ENCODE measurements at regions not wholly inside any gene's neighbourhood (a gene's known extent, or its start where the extent isn't known, plus 50 kb on each side); places are given as distances from the start of the nearest gene placed in this dataset.
A peak's percentile ranks its signal among the peaks of the same experiment; 100 is the strongest.
"Not testable (repeated sequence)": the region's sequence is repeated elsewhere in the genome, so short reads cannot be mapped to it uniquely, and the experiment has no call there.

GRCh38 chr1:58936973-58937372 is 153.1 kb upstream of the JUN start:
- no peak for DNase-seq

DNA sequence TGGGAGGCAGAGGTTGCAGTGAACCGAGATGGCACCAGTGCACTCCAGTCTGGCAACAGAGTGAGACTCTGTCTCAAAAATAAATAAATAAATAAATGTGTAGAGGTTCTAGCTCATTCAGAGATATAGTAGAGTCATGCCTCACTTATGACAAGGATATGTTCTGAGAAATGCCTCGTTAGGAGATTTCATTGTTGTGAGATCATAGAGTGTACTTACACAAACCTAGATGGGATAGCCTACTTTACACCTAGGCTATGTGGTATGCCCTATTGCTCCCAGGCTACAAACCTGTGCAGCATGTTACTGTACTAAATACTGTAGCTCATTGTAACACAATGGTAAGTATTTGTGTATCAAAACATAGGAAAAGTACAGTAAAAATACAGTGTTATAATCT is 155.3 kb upstream of the JUN start:
- no peak for DNase-seq

- no peak for DNase-seq
These were observed 156.0 kb upstream of the JUN start for GRCh38 chr1:58939666-58940370.

DNA sequence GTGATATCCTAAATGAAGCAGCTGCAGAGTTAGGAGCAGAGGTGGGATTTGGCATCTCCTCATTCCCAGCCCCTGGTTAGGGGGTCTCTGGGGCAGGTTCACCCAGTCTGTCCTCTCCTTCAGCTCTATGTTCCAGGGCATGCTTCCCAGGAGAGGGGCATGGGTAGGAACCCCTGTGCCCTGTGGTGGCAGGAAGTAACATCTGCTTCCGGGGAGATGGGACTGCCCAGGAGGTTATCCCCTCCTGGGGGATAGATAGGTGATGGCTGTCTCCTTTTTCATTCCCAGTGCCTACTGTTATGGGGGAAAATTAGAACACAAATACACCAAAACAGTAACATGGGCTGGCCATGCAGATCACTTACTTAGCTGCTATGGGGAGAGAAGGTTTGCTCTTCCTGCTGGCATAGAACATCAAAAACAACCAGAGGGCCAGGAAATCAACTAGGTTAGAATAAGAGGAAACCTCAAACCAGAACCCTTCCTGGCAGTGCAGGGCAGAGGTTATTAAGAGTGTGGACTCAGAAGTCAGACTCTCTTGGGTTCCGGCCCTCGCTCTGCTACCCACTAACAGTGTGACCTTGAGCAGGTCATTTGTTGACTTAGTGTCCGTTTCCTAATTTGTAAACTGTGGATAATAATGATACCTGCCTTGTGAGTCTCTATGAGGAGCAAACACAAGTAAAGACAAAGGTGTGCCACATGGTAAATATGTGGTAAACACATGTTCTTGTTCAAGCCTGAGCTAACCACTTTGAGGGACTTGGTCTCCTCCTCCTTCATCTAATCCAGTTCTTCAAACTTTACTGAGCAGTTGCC is 157.8 kb upstream of the JUN start:
- DNase-seq = peak; percentile 19

GRCh38 chr1:58942759-58943191 is 158.9 kb upstream of the JUN start:
- DNase-seq = no peak

DNA sequence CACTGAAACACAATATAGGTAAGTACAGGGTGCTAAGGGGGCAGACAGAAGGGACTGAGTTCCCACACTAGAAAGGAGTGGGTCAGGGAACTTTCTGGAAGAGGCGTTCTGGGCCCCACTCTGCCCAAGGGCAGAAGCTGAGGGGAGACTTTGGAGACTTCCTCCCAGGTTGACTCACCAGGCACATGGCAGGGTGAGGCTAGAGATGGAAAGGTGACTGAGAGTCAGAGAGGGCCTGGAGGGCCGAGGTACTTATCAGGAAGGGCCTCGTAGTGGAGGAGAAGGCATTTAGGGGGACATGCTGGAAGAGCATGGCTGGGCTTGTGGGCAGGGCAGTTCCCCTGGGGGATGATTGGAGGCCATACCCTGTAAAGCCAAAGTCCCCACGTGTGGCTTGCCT is 159.9 kb upstream of the JUN start:
- no peak for DNase-seq

- DNase-seq = no peak
These were observed 160.6 kb upstream of the JUN start for GRCh38 chr1:58944439-58944838.

- no peak for DNase-seq
These were observed 162.5 kb upstream of the JUN start for GRCh38 chr1:58946390-58946789.

DNA sequence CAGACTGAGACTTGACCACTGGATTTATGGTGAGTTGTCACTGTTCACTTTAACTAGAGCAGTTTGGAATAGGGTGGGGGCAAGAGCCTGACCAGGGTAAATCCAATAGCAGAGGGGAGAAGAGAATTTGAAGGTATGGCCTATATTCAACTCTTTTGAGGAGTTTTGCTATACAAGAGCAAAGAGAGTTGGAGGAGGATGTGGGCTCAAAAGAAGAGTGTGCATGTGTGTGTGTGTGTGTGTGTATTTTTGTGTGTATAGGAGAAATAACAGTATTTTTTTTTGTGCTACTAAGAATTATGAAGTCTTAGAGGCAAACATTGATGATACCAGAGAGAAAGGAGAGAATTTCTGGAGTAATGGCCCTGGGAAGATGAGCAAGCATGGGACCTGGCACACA is 164.8 kb upstream of the JUN start:
- DNase-seq = no peak

DNA sequence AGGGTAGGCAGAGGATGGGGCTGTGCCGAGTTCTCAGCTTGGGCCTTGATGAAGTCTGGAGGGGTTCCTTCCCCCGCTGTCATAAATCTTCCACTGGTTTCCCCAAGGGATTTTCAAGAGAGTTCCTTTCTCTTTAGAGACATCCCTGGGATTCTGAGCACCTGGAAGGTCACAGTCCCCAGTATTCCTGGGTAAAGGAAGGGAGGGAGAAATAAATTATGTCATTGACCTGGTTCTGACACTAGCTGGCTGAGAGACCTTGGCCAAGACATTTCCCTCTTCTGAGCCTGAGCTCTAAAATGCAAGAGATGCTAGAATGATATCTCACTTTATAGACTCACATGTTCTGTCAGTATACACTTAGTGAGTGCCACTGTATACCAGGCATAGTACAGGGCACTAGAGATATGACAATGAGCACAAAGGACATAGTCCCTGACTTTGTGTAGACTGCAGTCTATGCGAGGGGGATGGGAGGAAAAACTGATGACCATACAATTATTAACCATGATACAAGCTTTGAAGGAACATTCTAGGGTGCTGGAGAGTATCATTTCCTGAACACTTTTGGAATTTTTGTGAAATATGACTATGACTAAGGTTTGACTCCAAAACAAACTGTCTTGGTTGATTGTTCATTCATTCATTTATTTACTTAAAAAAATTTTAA is 165.8 kb upstream of the JUN start:
- no peak for DNase-seq

GRCh38 chr1:58950897-58951296 is 167.1 kb upstream of the JUN start:
- DNase-seq = no peak

DNA sequence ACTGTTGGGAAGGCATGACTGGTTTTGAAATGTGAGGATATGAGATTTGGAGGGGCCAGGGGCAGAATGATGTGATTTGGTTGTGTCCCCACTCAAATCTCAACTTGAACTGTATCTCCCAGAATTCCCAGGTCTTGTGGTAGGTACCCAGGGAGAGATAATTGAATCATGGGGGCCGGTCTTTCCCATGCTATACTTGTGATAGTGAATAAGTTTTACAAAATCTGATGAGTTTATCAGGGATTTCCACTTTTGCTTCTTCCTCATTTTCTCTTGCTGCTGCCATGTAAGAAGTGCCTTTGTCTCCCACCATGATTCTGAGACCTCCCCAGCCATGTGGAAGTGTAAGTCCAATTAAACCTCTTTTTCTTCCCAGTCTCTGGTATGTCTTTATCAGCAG is 170.1 kb upstream of the JUN start:
- DNase-seq = not testable (repeated sequence)

DNA sequence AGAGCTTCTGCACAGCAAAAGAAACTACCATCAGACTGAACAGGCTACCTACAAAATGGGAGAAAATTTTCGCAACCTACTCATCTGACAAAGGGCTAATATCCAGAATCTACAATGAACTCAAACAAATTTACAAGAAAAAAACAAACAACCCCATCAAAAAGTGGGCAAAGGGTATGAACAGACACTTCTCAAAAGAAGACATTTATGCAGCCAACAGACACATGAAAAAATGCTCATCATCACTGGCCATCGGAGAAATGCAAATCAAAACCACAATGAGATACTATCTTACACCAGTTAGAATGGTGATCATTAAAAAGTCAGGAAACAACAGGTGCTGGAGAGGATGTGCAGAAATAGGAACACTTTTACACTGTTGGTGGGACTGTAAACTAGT is 179.4 kb upstream of the JUN start:
- DNase-seq = not testable (repeated sequence)

- DNase-seq = no peak
These were observed 180.6 kb upstream of the JUN start for GRCh38 chr1:58964428-58964827.

DNA sequence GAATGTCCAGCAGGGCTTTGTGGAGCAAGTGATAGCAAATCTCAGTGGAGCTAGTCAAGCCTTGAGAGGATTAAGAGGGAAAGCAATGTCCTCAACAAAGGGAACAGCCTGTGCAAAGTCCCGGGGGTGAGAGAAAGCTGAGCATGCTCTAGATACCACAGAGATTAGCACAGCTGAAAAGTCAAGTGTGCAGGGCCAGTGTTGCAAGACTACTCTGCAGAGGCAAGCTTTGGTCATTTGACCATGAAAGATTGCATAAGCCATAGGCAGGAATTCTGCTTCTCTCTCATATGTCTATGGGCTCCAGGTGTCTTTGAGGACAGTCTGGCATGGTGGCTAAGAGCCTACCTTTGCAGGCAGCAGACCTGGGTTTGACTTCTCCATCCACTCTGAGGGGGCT is 181.0 kb upstream of the JUN start:
- no peak for DNase-seq

GRCh38 chr1:58966103-58966916 is 182.5 kb upstream of the JUN start:
- DNase-seq = no peak

GRCh38 chr1:58966917-58967740 is 183.3 kb upstream of the JUN start:
- no peak for DNase-seq

GRCh38 chr1:58968360-58968952 is 184.6 kb upstream of the JUN start:
- DNase-seq = peak; percentile 32

GRCh38 chr1:58969176-58969575 is 185.3 kb upstream of the JUN start:
- DNase-seq = not testable (repeated sequence)

GRCh38 chr1:58971629-58972140 is 187.8 kb upstream of the JUN start:
- no peak for DNase-seq

GRCh38 chr1:58975888-58976287 is 192.0 kb upstream of the JUN start:
- DNase-seq = no peak

All from dermis blood vessel endothelial cell (primary cell).